HG03354 (cell line): ENCODE measurements at regions not wholly inside any gene's neighbourhood (a gene's known extent, or its start where the extent isn't known, plus 50 kb on each side); places are given as distances from the start of the nearest gene placed in this dataset.
"Not testable (repeated sequence)": the region's sequence is repeated elsewhere in the genome, so short reads cannot be mapped to it uniquely, and the experiment has no call there.

ENCODE experiments used
- ATAC-seq: cut with Tn5 transposase; IDR thresholded peaks from one replicate; pipeline ENCODE4 v1.9.1; 2021; ENCODE audit warnings: mild to moderate bottlenecking; ENCODE audit not compliant: unreplicated experiment, poor library complexity, severe bottlenecking

DNA sequence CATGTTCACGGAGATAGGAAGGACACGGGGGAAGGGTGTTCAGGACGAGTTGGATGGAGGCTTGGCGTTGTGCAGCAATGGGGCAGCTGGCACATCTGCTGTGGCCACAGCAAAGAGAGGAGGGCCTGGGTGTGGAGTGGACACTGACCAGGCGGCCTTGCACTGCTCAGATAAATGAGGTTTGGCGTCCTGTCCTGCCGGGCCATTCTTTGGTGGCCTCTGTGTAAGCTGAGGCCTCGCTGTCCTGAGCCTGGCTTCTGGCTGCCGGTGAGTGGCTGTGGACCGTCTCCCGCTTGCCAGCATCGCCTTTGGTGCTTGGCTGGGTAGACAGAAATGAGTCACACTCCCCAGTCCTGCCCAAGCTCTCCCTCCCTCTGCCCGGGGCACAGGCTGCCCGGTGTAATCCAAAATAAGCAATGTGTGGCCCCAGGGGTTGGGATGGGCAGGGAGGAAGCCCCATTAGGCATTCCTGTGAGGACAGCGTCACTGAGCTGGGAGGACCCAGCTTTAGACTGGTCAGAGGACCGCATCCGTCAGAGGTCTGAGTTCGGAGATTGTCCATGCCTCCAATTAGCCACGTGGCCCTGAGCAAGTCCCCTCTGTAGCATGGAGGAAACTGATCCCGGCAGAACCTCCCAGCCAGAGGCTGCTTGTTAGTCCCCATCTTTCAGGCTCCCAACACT is 158.1 kb downstream of the OR4M2 start:
- ATAC-seq, result not testable (repeated sequence)

DNA sequence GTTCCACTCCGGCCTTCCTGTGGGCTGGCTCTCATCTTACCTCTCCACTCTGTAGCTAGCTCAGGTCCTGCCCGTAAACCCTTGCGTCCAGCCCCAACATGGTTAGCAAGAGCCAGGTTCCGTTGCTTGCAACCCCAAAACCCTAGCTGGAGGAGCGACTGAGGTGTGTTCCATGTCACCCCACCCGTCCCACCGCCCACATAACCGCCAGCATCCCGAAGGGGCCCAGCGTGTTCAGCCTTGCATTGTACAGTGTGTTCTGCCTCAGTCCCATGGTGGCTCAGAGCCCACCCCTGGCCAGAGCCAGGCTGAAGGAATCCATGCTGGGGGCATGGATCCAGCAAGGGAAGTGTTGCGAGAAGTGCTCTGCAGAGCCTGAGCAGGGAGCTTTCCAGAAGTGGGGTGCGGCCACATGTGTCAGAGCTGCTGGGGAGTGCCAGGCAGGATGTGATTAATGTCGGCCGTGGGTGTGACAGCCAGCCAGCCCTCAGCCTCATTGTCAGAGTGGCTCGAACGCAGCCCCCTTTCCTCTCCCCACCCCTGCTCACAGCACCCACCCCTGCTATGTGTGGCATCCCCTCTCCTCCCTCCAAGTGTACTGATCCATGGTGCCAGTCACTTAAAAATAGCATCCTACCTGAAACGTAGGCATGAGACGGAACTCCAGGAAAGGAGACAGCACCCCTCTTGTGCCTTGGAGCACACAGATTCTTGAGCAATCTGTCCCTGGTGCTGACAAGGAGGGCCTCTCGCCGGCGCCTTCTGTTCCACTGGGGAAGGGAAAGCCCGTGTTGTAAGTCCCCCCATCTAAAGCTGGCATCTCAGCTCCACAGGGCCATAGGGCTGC is 158.9 kb downstream of the OR4M2 start:
- not testable (repeated sequence) for ATAC-seq

DNA sequence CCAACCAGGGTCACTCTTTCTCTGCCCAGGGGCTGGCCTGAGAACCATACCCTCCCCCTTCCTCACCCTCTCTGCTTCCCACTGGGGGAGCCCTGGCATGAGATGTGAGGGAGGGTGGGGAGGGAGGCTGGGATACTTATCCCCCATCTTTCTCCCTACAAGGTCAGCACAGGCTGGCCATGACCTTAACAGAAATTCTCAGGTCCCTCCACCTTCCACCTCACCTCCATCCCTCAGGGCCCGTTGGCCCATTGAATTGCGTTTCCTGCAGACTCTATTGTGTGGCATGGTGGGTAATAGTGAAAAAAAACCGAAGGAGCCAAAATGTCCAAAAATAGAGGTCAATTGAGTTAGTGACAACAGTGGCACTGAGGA is 159.5 kb downstream of the OR4M2 start:
- no peak for ATAC-seq

DNA sequence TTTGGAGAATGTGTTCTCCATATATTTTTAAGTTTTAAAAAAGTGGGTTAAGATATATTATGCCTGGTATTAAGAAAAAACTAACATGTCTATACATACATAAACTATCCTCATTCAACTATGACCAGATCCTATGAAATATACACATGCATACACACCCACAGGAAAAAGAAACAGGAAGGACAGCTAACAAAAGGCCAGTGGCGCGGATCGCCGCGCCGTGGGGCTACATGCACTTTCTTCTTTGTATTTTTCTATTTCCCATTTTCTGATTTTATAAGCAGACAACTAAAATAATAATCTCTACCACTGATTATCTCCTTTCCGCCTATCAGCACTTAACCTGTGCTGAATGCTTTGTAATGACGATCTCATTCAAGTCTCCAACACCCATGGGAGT is 160.1 kb downstream of the OR4M2 start:
- ATAC-seq, result no peak

DNA sequence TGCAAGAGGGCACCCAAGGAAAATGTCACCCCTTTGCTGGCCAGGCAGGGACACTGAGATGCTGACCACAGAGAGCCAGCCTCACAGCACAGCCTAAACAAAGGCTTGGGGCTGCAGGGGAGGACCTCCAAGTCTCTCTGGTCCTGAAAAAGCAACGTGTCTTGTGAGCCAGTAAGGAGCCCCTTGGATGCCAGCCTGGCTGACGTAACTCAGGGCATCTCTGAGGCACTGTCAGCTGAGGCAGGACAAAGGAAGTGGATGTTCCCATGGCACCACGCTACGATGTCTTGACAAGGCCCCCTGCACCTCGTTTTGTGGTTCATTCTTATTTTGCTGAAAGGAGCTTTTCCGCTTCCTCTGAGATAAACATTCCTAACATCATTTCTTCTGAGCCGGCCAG is 160.7 kb downstream of the OR4M2 start:
- ATAC-seq, result no peak

DNA sequence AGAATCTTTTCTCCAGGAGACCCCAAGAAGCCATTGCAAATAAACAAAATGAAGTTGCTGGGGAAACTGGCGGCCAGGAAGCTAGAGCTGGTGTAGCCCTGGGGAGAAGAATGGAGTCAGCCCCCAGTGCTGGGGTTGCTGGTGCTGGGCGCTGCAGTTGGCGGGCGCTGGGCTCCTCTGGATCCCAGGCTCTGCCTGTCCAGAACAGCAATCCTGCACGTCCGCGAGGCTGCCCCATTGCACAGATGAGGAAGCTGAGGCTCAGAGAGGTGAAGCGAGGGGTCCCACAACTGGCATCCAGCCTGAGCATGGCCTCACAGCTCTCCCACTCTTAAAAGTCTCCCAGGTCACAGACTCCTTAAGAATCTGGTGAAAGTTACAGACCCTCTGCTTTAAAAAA is 161.1 kb downstream of the OR4M2 start:
- ATAC-seq, result no peak

DNA sequence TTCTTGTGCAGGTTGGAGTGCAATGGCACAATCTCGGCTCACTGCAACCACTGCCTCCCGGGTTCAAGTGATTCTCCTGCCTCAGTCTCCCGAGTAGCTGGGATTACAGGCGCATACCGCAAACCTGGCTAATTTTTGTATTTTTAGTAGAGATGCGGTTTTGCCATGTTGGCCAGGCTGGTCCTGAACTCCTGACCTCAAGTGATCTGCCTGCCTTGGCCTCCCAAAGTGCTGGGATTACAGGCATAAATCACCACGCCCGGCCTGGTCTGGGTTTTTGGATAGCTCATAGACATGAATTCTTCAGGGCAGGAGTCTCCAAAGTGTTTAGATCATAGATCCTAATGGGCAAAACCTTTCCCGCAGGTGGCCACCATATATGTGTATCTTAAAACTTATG is 162.0 kb downstream of the OR4M2 start:
- ATAC-seq, result not testable (repeated sequence)

DNA sequence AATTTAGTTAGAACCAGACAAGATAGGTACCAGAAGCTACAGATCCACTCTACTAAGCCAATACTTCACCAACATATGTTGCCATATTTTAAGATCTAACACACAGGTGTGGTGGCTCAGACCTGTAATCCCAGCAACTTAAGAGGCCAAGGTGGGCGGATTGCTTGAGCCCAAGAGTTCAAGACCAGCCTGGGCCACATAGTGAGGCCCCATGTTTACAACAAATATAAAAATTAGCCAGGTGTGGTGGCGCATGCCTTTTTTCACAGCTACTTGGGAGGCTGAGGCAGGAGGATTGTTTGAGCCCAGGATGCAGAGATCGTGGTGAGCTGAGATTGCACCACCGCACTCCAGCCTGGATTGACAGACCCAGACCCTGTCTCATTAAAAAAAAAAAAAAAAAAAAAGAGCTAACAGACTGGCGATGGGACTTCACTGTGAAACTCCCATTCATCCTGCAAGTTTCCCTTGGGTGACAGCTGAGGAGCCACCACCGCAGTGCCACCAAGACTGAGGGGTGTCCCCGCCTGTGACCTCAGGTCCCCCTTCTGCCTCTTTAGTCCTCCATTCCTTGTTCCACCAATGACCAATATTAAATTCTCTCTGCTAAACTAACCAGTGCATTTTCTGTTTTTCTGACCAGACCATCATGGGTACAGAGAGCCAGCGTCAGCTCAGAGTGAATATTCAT is 163.3 kb downstream of the OR4M2 start:
- ATAC-seq, result no peak

DNA sequence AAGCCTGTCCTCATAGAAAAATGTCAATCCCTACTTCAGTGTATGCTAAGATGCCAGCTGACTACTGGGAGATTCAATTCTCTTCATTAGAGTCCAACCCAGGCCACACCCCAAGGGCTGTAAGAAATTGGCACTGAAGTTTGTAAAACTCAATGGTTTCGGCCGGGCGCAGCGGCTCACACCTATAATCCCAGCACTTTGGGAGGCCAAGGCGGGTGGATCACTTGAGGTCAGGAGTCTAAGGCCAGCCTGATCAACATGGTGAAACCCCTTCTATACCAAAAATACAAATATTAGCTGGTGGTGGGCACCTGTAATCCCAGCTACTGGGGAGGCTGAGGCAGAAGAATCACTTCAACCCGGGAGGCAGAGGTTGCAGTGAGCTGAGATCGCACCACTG is 169.2 kb downstream of the OR4M2 start:
- not testable (repeated sequence) for ATAC-seq

DNA sequence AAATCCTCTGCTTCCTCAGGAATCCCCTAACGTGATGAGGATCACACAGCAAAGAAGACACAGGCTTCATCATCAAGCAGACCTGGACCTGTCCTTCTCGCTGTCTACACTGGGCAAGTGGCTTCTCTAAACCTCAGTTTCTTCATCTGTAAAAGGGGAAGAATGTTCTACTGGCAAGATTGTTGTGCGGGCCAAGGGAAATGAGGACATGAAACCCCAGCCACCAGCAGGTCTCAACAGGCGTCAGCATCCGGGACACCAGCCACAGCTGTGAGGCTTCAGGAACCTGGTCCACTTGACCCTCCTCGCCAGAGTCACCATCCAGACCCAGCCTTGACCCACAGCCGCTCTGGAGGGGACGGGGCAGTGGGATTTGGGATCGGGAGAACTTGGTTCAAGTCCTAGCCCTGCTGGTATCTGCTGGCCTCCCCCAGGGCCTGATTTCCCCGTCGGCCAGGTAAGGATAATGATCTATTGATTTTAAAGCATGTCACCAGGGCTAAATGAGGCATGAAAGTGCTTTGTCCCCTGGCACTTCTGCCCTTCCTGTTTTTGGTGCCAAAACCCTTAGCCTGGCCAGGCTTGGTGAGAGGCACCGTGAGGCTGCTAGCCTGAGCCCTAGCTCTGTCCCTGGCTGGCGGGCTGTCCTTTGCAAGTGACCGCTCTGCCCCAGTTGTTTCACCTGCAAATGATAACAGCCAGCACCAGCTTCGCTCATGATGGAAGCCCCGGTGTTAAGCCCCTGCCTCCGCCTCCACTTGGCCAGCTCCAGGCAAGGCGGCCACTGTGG is 170.4 kb downstream of the OR4M2 start:
- not testable (repeated sequence) for ATAC-seq

DNA sequence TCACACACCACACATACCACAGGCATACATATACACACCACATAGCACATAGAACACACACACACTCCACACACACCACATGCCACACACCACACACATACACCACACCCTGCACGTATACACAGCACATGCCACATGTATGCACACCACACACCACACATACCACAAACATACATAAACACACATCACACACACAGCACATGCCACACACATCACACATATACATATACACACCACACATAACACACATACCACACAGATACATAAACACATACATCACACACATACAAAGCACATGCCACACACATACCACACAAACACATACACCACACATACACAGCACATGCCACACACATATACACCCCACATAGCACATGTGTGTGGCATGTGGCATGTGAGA is 171.1 kb downstream of the OR4M2 start:
- no peak for ATAC-seq

DNA sequence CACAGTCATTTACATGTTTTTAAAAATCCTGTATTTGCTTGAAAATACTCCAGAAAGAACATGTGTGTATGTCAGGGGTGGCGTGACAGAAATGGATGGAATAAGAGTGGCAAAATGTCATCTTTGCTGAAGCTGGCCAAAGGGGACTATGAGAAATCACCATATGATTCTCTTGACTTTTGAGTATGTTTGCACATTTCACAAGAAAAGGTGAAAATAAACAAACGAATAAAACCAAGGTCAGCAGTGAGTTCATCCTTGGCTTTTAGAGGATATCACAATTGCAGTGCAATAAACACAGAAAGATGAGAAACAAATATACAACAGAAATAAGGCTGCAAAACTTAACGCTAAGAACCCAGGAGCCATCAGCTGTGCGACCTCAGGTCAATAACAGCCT is 171.7 kb downstream of the OR4M2 start:
- not testable (repeated sequence) for ATAC-seq

DNA sequence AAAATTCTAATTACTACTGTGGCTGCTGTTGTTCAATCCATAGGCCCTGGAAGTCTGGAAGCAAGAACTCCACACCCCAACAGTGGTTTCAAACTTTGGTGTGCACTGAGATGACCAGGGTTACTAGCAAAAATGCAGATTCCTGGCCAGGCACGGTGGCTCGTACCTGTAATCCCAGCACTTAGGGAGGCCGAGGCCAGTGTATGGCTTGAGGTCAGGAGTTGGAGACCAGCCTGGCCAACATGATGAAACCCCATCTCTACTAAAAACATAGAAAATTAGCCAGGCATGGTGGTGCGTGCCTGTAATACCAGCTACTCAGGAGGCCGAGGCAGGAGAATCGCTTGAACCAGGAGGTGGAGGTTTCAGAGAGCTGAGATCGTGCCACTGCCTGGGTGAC is 172.2 kb downstream of the OR4M2 start:
- not testable (repeated sequence) for ATAC-seq

DNA sequence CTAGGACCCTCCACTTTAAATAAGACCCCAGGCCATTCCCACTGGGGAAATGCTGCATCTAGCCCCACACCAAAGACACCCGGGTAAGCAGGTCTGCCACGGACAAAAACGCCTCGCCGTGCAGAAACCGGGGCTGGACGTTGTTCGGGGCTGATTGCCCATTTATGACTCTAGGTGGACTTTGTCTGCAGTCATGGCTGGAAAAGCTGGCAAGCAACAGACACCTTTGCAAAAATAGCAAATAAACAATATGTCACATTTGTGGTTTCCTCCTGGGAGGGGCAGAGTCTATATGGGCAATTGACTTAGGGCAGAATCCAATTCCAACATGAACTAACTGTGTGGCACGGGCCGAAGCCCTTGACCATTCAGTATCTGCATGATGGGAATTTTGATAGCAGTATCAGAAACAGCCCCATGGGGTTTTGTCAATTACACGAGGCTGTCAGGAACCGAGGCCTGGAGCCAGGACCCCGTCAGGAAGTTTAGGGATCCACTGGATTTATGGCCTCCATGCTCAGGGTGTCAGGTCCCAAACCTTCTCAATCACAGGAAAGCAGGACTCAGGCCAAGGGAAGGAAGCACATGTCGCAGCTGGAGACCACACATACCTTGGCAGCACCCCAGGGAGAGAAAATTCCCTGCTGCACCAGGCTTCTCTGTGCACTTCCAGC is 172.8 kb downstream of the OR4M2 start:
- ATAC-seq, result not testable (repeated sequence)

DNA sequence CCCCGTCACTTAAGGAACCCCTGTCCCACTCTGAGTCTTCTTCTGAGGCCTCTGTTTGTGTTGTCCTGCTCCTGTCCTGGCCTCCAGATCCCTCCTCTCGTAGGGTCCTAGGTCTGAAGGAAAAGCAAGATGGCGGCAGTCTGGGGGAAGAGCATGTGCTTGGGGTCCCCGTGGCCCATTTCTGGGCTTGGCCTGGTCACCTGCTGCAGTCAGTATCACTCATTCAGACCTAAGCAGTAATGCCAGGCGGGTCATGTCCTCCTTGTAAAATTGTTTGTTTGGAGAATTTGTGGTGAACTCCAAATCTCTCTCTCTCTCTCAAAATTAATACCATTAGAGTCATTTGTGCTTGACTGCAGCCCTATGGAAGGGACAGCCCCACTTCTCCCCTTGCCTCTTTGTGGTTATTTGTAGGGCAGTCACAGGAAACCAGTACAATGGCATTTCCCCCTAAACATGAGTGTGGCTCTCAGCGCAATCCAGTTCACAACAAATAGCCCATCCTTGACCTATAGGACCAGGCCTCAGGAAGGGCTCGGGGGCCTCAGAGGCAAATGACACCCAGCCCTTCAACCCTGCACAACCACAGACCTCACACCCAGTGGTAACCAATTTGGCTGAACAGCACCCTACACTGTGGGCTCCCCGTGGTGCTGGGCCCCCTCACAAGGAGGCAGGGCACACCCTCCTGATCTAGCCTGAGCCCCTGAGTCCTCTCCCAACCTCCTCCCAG is 173.5 kb downstream of the OR4M2 start:
- peak; percentile 81 for ATAC-seq

DNA sequence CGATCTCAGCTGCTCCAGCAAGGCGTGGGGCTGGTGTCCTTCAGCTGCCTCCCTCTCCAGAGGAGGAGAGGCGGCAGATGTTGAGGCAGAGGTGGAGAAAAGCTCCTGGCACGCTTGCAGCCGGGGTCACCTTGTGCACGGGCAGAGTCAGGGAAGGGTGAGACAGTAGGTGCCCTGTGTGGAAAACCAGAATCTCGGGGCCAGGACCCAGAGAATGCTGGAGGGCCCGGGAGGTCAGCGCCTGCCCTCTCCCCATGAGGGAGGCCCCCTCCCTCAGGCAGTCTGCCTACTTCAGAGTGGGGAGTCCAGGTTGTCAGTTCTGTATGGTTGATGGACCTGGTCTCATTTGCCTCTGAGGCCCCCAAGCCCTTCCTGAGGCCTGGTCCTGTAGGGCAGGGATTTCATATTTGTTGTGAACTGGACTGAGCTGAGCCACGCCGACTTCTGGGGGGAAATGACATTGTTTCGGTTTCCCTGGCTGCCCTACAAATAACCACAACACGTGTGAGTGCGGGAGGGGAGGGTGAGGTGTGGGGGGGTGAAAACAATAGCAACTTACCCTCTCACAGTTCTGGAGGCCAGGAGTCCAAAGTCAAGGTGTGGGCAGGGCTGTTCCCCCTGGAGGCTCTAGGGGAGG is 174.2 kb downstream of the OR4M2 start:
- ATAC-seq, result peak; percentile 44

DNA sequence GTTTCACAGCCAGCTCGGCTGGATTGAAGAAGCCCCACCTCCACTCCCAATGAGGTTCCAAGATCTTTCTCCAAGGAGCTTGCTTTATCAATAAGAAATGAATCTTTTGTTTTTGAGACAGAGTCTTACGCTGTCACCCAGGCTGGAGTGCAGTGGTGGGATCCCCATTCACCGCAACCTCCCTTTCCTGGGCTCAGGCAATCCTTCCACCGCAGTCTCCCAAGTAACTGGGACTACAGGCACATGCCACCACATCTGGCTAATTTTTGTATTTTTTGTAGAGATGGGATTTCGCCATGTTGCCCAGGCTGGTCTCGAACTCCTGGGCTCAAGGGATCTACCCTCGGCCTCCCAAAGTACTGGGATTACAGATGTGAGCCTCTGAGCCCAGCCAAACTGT is 175.3 kb downstream of the OR4M2 start:
- not testable (repeated sequence) for ATAC-seq

DNA sequence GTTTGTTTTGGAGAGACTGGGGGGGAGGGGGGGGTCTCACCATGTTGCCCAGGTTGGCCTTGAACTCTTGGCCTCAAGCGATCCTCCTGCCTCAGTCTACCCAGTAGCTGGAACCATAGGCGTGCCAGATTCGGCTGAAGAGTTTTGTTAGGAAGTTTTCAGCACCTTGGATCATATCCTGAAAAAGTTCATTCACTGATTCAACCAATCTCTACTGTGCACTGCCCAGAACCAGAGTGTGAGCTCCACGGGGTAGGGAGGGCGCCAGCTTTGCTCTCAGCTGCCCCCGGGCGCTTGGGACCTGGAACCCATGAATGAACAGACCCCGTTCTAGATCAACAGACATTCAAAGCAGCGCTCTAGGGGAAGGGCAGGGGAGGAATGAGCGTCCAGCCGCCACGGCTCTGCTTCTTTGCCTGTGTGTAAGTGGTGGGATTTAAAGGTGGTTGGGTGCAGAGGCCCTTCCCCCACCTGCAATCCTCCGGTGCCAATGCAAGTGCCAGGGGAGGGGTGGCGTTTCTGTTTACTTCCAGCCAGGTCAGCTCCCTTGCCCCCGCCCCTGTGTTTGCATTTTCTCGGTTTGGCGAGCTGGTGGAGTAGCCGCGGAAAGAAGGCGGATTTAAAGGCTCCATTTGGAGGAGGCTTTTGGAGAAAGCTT is 176.2 kb downstream of the OR4M2 start:
- ATAC-seq, result not testable (repeated sequence)
